HCT116 (cell line): ENCODE measurements at regions not wholly inside any gene's neighbourhood (a gene's known extent, or its start where the extent isn't known, plus 50 kb on each side); places are given as distances from the start of the nearest gene placed in this dataset.

ENCODE experiments used
- ATAC-seq: fragments of 200-7000 bp; cut with Tn5 transposase; 2 replicates; pipeline ENCODE4 v1.9.1; 2020; ENCODE audit warnings: mild to moderate bottlenecking, moderate library complexity
- BruUV-seq: library from RNA; stranded (reverse); fragments of 400-500 nt; replicated peaks from 2 replicates; lab custom pipeline; 2021; lab: Mats Ljungman, UMichigan
- CTCF ChIA-PET: fragments of 300-600 bp; sonication (Branson Sonifier 250); formaldehyde crosslinking; loops from one replicate; lab custom pipeline; 2021; ENCODE audit warnings: antibody characterized with exemption; lab: Charles Lee
- POLR2A ChIA-PET: fragments of 300-600, 350-600 bp; sonication (Branson Sonifier 250); formaldehyde crosslinking; loops from one replicate; lab custom pipeline; 2021; ENCODE audit warnings: antibody characterized with exemption; lab: Charles Lee
- RAD21 ChIA-PET, 2 experiments: fragments of 300-600 bp; sonication (Branson Sonifier 250); formaldehyde crosslinking; loops; one replicate each; lab custom pipeline; 2023; ENCODE audit warnings: low total read pairs in 2 of 2; ENCODE audit not compliant: uncharacterized antibody in 2 of 2, unreplicated experiment in 2 of 2, low non-redundant PET in 1 of 2; lab: Charles Lee
- DNase-seq: peaks from one replicate; pipeline ENCODE4 v3.0.0-alpha.2; 2010; ENCODE audit warnings: low read depth, low spot score
- H2AFZ ChIP-seq: fragments of 200-600 bp; shearing (Covaris generic), sonication (generic); 2 replicates; pipeline ENCODE4 v1.6.1; 2017; ENCODE audit warnings: low read depth, mixed run types, mixed read lengths, antibody characterized with exemption, low read length; ENCODE audit not compliant: poor library complexity, severe bottlenecking
- H3K27ac ChIP-seq: 2 replicates; pipeline ENCODE4 v1.5.1; 2012; ENCODE audit warnings: low read depth, low read length
- H3K27me3 ChIP-seq: fragments of 200-600 bp; sonication (generic); 2 replicates; pipeline ENCODE4 v1.6.1; 2016; ENCODE audit warnings: mixed run types, low read length, mixed read lengths; ENCODE audit not compliant: insufficient read depth
- H3K36me3 ChIP-seq, 2 experiments: fragments of 200-500 bp in 1 of 2; fragments of 200-600 bp in 1 of 2; sonication (Bioruptor generic) in 1 of 2; sonication (generic) in 1 of 2; 2 replicates each; pipeline versions ENCODE4 v1.5.1 to v1.6.1; 2014 to 2016; ENCODE audit warnings: low read length in 2 of 2, inconsistent platforms in 1 of 2, mixed read lengths in 1 of 2, mixed run types in 1 of 2; ENCODE audit not compliant: insufficient read depth in 2 of 2, control insufficient read depth in 1 of 2
- H3K4me1 ChIP-seq, 2 experiments: fragments of 200-600 bp in 1 of 2; sonication (generic) in 1 of 2; 2 replicates each; pipeline versions ENCODE4 v1.5.1 to v1.6.1; 2012 to 2017; ENCODE audit warnings: low read length in 2 of 2, inconsistent platforms in 1 of 2, mild to moderate bottlenecking in 1 of 2, mixed read lengths in 1 of 2, mixed run types in 1 of 2, moderate library complexity in 1 of 2; ENCODE audit not compliant: insufficient read depth in 2 of 2, control insufficient read depth in 1 of 2
- H3K4me2 ChIP-seq: fragments of 200-600 bp; sonication (generic); 2 replicates; pipeline ENCODE4 v1.6.1; 2017; ENCODE audit warnings: mixed run types, low read length, mixed read lengths
- H3K4me3 ChIP-seq, 2 experiments: fragments of 200-600 bp in 1 of 2; sonication (generic) in 1 of 2; replicated peaks in 1 of 2; 2 replicates each; pipeline ENCODE4 v1.5.1; 2011 to 2016; ENCODE audit warnings: low read length in 2 of 2, control low read depth in 1 of 2, low read depth in 1 of 2, mild to moderate bottlenecking in 1 of 2, mixed read lengths in 1 of 2, mixed run types in 1 of 2
- H3K79me2 ChIP-seq: fragments of 200-600 bp; sonication (generic); 2 replicates; pipeline ENCODE4 v1.6.1; 2017; ENCODE audit warnings: mild to moderate bottlenecking, mixed run types, low read length, moderate library complexity, mixed read lengths; ENCODE audit not compliant: insufficient read depth
- H3K9ac ChIP-seq: fragments of 200-600 bp; sonication (generic); 2 replicates; pipeline ENCODE4 v1.6.1; 2016; ENCODE audit warnings: low read length, mixed read lengths
- H3K9me2 ChIP-seq: fragments of 200-600 bp; sonication (generic), shearing (Covaris generic); 2 replicates; pipeline ENCODE4 v1.6.1; 2017; ENCODE audit warnings: mixed run types, mild to moderate bottlenecking, moderate library complexity; ENCODE audit not compliant: insufficient read depth
- H3K9me3 ChIP-seq, 2 experiments: fragments of 200-500 bp in 1 of 2; fragments of 200-600 bp in 1 of 2; sonication (Bioruptor generic) in 1 of 2; sonication (generic) in 1 of 2; 2 replicates each; pipeline ENCODE4 v1.6.1; 2014 to 2017; ENCODE audit warnings: low read length in 2 of 2, mixed read lengths in 2 of 2, inconsistent platforms in 1 of 2, low read depth in 1 of 2, mild to moderate bottlenecking in 1 of 2, mixed run types in 1 of 2, moderate library complexity in 1 of 2; ENCODE audit not compliant: control insufficient read depth in 1 of 2, insufficient read depth in 1 of 2
- H4K20me1 ChIP-seq: fragments of 200-600 bp; sonication (generic), shearing (Covaris generic); 2 replicates; pipeline ENCODE4 v1.6.1; 2017; ENCODE audit warnings: mixed run types, mild to moderate bottlenecking, moderate library complexity; ENCODE audit not compliant: insufficient read depth
- CBX3 ChIP-seq: IDR thresholded peaks from 2 replicates; pipeline ENCODE4 v1.6.1; 2012; ENCODE audit warnings: low read depth
- CEBPB ChIP-seq: IDR thresholded peaks from 2 replicates; pipeline ENCODE4 v1.6.1; 2012; ENCODE audit warnings: low read depth
- EGR1 ChIP-seq: IDR thresholded peaks from 2 replicates; pipeline ENCODE4 v1.6.1; 2012; ENCODE audit warnings: low read depth
- ELF1 ChIP-seq: IDR thresholded peaks from 2 replicates; pipeline ENCODE4 v1.6.1; 2012; ENCODE audit warnings: low read depth, borderline replicate concordance
- JUND ChIP-seq: IDR thresholded peaks from 2 replicates; pipeline ENCODE4 v1.6.1; 2012
- POLR2A ChIP-seq: IDR thresholded peaks from 2 replicates; pipeline ENCODE4 v1.7.0; 2011; ENCODE audit warnings: borderline replicate concordance; ENCODE audit not compliant: insufficient read depth, insufficient read length; ENCODE audit errors: extremely low read depth
- POLR2AphosphoS5 ChIP-seq: IDR thresholded peaks from 2 replicates; pipeline ENCODE4 v1.6.1; 2011; ENCODE audit warnings: mild to moderate bottlenecking, low read depth, low read length, moderate library complexity
- RAD21 ChIP-seq: IDR thresholded peaks from 2 replicates; pipeline ENCODE4 v1.6.1; 2012; ENCODE audit warnings: low read depth, mild to moderate bottlenecking
- SIN3A ChIP-seq: IDR thresholded peaks from 2 replicates; pipeline ENCODE4 v1.6.1; 2012; ENCODE audit warnings: low read depth
- SRF ChIP-seq: IDR thresholded peaks from 2 replicates; pipeline ENCODE4 v1.6.1; 2012; ENCODE audit warnings: low read depth
- TCF7L2 ChIP-seq: IDR thresholded peaks from 2 replicates; pipeline ENCODE4 v1.7.0; 2011; ENCODE audit warnings: borderline replicate concordance, inconsistent platforms; ENCODE audit not compliant: insufficient read depth, insufficient read length; ENCODE audit errors: extremely low read depth
- YY1 ChIP-seq: IDR thresholded peaks from 2 replicates; pipeline ENCODE4 v1.6.1; 2011; ENCODE audit warnings: low read length, low read depth, moderate library complexity, mild to moderate bottlenecking; ENCODE audit not compliant: insufficient replicate concordance; ENCODE audit errors: extremely low read depth
- ZNF274 ChIP-seq: fragments of 200-500 bp; sonication (Bioruptor generic); IDR thresholded peaks from 2 replicates; pipeline ENCODE4 v1.6.1; 2014; ENCODE audit warnings: mild to moderate bottlenecking, low read depth, low read length, inconsistent platforms
- intact Hi-C: fragments of 100-400 bp; cut with micrococcal nuclease; formaldehyde crosslinking; loops from 2 replicates; pipeline ENCODE4 v1.10.0; 2022
- TF ChIP-seq, protein P1 (sequence below): IDR thresholded peaks from 2 replicates; pipeline ENCODE4 v1.6.1; 2012
- TF ChIP-seq, protein P2 (sequence below), 3 experiments: fragments of 200-600 bp in 1 of 3; sonication (generic) in 1 of 3; IDR thresholded peaks in 2 of 3; conservative IDR thresholded peaks in 1 of 3; 2 replicates each; pipeline ENCODE4 v1.5.1; 2012 to 2017; ENCODE audit warnings: low read depth in 2 of 3, low read length in 2 of 3, antibody characterized with exemption in 1 of 3, borderline replicate concordance in 1 of 3, control low read depth in 1 of 3, mild to moderate bottlenecking in 1 of 3, mixed read lengths in 1 of 3, mixed run types in 1 of 3, moderate library complexity in 1 of 3; ENCODE audit not compliant: insufficient read depth in 1 of 3
- TF ChIP-seq, protein P3 (sequence below): IDR thresholded peaks from 2 replicates; pipeline ENCODE4 v1.6.1; 2012

DNA sequence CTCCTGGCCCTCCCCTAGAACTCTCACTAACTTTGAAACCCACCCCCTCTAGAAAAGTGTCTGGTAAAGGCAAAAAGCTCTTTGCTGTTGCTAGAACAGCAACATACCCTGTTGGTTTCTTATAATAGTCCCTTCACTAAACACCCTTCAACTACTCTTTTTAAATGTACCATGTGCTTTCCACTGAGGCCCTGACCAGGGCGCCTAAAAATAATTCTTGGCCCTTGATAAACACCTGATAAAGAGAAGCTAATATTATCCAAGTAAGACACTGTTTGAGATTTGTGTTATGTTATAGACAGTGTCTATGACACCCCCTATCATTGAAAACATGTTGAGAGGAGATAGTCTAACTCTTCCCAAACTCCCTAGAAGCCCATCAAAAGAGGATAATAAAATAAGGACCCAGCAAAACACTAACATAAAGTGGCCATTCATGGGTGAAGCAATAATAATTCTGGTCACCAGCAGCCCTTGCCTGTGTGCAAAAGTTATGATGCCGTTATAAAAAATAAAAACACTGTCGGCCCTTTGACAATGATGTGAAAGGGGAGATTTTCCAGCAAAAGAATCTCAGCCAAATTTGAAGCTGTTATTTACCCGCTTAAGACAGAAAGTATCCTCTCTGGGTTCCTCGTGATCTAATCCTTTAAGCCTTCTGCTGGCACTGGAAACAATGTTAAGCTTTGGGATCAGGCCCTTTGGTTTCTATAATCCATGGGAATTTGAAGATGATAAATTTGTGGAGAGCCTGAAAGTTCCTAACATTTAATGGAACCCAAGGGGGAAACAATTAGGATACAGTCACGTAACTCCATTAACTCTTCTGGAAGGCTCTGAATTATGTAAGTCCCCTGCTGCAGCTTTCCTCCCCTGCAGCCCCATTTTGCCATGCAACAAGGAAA lies 122.6 kb upstream of the PLCB4 start:
- no peak overlapping the region for H3K4me3 ChIP-seq
- DNase-seq (no peak), ATAC-seq (no peak)
- no peaks in the 10 kb centered on the region for H3K4me1 ChIP-seq
- POLR2A ChIA-PET = no interaction called here
- TF ChIP-seq, protein P1, sequence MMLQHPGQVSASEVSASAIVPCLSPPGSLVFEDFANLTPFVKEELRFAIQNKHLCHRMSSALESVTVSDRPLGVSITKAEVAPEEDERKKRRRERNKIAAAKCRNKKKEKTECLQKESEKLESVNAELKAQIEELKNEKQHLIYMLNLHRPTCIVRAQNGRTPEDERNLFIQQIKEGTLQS = no peak
- TF ChIP-seq ELF1 (no peak), JUND (no peak), POLR2A (no peak), YY1 (no peak), EGR1 (no peak), ZNF274 (no peak), CEBPB (no peak), RAD21 (no peak), SIN3A (no peak), TCF7L2 (no peak), POLR2AphosphoS5 (no peak), SRF (no peak), CBX3 (no peak)
- TF ChIP-seq, protein P2, sequence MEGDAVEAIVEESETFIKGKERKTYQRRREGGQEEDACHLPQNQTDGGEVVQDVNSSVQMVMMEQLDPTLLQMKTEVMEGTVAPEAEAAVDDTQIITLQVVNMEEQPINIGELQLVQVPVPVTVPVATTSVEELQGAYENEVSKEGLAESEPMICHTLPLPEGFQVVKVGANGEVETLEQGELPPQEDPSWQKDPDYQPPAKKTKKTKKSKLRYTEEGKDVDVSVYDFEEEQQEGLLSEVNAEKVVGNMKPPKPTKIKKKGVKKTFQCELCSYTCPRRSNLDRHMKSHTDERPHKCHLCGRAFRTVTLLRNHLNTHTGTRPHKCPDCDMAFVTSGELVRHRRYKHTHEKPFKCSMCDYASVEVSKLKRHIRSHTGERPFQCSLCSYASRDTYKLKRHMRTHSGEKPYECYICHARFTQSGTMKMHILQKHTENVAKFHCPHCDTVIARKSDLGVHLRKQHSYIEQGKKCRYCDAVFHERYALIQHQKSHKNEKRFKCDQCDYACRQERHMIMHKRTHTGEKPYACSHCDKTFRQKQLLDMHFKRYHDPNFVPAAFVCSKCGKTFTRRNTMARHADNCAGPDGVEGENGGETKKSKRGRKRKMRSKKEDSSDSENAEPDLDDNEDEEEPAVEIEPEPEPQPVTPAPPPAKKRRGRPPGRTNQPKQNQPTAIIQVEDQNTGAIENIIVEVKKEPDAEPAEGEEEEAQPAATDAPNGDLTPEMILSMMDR (IDR thresholded peaks at IDR 0.05 in 2 of 3, conservative IDR thresholded peaks at IDR 0.05 in 1 of 3; ENCODE audit: borderline replicate concordance in 1 of 3, insufficient read depth in 1 of 3, low read depth in 2 of 3, low read length in 2 of 3) = no peak
- TF ChIP-seq, protein P3, sequence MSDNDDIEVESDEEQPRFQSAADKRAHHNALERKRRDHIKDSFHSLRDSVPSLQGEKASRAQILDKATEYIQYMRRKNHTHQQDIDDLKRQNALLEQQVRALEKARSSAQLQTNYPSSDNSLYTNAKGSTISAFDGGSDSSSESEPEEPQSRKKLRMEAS = no peak
- TF ChIP-seq, all 23 proteins: peak for 0
- H2AFZ ChIP-seq = no peak overlapping the region
- BruUV-seq = no TSS peak
- H3K4me2 ChIP-seq = no peak overlapping the region
- ChIA-PET RAD21 (no interaction called here), CTCF (no interaction called here)
- no peak overlapping the region for H3K27ac ChIP-seq
- intact Hi-C loops = no loop called here
- H3K9me3 ChIP-seq = no peaks in the 10 kb centered on the region
- peaks cover 19% of the 10 kb centered on the region; the same call in 1 of the 2 replicates for H3K27me3 ChIP-seq
- H4K20me1 ChIP-seq = no peaks in the 10 kb centered on the region
- H3K9ac ChIP-seq = no peak overlapping the region
- no peaks in the 10 kb centered on the region for H3K36me3 ChIP-seq
- H3K9me2 ChIP-seq = no peaks in the 10 kb centered on the region
- no peaks in the 10 kb centered on the region for H3K79me2 ChIP-seq
